AG04450 (cell line): ENCODE measurements at regions not wholly inside any gene's neighbourhood (a gene's known extent, or its start where the extent isn't known, plus 50 kb on each side); places are given as distances from the start of the nearest gene placed in this dataset.

Source experiments
- CTCF ChIA-PET: fragments of 300-600, 350-600 bp; formaldehyde crosslinking; extraction: SDS; loops from one replicate; lab custom pipeline; 2022; ENCODE audit warnings: antibody characterized with exemption, inconsistent platforms; lab: Charles Lee
- POLR2A ChIA-PET: fragments of 350-600 bp; formaldehyde crosslinking; extraction: SDS; loops from one replicate; lab custom pipeline; 2021; ENCODE audit warnings: antibody characterized with exemption, inconsistent platforms; lab: Yijun Ruan, JAX
- DNase-seq: peaks from one replicate; pipeline ENCODE4 v3.0.0-alpha.2; 2011; ENCODE audit warnings: low read depth, low spot score
- H3K27ac ChIP-seq: one replicate; pipeline ENCODE4 v1.5.1; 2012; ENCODE audit warnings: low read depth, low read length, control low read depth
- H3K27me3 ChIP-seq: one replicate; pipeline ENCODE4 v1.6.0; 2012; ENCODE audit warnings: low read length; ENCODE audit not compliant: control insufficient read depth, insufficient read depth
- H3K4me3 ChIP-seq: 2 replicates; pipeline ENCODE4 v1.5.1; 2011; ENCODE audit warnings: mild to moderate bottlenecking, low read depth, low read length, control low read depth
- H3K9me3 ChIP-seq: 2 replicates; pipeline ENCODE4 v1.5.1; 2012; ENCODE audit warnings: low read length; ENCODE audit not compliant: control insufficient read depth, insufficient read depth
- TF ChIP-seq, protein P1 (sequence below): IDR thresholded peaks from 2 replicates; pipeline ENCODE4 v1.5.1; 2011; ENCODE audit warnings: low read depth, low read length, control low read depth, inconsistent platforms

DNA sequence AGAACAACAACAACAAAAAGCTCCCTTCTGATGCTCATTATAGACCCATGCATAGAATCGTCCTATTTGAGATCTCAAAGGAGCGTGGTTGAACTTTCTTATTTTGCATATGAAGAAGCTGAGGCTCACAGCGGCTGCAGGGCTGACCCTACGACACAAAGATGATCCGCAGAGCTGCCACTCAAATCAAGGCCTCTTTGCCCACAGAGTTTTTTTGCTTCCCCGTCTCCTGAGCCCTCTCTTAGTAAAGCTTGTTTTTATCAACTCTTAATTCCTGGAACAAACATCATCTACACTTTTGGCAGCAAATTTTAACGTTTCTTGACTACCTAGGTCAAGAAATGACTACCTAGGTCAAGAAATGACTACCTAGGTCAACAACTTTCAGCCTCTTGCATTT, 73.7 kb downstream of the C16orf95 start:
- Histone ChIP-seq H3K9me3 (no peaks in the 10 kb centered on the region), H3K27ac (no peak overlapping the region), H3K27me3 (peaks cover 28% of the 10 kb centered on the region), H3K4me3 (no peak overlapping the region)
- TF ChIP-seq, protein P1, sequence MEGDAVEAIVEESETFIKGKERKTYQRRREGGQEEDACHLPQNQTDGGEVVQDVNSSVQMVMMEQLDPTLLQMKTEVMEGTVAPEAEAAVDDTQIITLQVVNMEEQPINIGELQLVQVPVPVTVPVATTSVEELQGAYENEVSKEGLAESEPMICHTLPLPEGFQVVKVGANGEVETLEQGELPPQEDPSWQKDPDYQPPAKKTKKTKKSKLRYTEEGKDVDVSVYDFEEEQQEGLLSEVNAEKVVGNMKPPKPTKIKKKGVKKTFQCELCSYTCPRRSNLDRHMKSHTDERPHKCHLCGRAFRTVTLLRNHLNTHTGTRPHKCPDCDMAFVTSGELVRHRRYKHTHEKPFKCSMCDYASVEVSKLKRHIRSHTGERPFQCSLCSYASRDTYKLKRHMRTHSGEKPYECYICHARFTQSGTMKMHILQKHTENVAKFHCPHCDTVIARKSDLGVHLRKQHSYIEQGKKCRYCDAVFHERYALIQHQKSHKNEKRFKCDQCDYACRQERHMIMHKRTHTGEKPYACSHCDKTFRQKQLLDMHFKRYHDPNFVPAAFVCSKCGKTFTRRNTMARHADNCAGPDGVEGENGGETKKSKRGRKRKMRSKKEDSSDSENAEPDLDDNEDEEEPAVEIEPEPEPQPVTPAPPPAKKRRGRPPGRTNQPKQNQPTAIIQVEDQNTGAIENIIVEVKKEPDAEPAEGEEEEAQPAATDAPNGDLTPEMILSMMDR: no peak
- ChIA-PET POLR2A (no interaction called here), CTCF (interaction anchor here (0.6 to 1.5 kb wide), 3 partner anchors 54 to 1512 kb away, joined by 3 read pairs; no protein-coding TSS in a partner anchor)
- DNase-seq: no peak

DNA sequence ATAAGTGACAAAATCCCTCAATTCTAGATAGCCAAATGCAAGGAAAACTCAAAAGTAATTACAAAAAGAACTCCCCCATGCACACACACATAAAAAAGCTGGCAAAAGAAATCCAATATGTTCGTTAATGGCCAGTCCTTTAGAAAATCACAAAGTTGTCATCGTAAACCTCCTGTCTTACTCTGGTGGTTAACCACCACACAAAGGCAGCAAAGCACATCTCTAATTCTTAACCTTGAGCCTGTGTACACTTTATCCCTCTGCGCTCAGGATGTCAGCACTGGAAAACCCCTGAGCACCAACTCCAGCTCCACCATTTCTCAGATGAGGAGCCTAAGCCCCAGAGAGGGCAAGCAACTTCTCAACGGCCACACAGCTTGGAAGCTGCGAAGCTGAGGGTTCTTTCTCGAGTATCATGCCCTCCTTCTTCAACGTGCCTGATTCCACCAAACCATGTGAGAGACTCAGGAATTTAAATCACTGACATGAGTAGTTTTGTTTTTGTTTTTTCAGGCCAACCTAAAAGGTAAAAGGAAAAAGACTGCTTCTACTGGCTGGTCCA, 72.5 kb downstream of the C16orf95 start:
- TF ChIP-seq, protein P1: no peak
- no peak for DNase-seq
- Histone ChIP-seq H3K4me3 (no peak overlapping the region), H3K27me3 (peaks cover 31% of the 10 kb centered on the region), H3K27ac (no peak overlapping the region), H3K9me3 (no peaks in the 10 kb centered on the region)
- POLR2A ChIA-PET: no interaction called here
- CTCF ChIA-PET: interaction anchor here (1.5 kb wide), 1 partner anchor 182 kb away, joined by 3 read pairs; no protein-coding TSS in a partner anchor

DNA sequence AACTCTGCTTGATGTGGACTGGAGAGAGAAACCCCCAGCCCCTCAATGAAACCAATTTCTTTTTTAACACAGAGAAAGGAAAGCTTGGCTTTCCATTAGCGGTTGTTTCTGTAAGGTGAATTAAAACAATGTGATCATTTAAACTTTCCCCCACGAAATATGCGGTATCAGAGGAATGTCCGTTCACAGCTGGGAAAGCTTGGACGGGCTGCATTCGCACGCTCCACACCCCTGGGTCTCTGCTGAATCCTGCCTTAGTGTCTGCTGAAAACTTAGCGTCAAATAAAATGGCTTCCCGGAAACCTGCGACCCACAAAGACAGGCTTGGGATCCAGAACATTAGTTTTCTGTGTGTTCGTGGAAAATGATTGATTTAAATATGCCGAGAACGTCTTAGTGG, 71.7 kb downstream of the C16orf95 start:
- DNase-seq: no peak
- peaks cover 34% of the 10 kb centered on the region for H3K27me3 ChIP-seq
- CTCF ChIA-PET: no interaction called here

DNA sequence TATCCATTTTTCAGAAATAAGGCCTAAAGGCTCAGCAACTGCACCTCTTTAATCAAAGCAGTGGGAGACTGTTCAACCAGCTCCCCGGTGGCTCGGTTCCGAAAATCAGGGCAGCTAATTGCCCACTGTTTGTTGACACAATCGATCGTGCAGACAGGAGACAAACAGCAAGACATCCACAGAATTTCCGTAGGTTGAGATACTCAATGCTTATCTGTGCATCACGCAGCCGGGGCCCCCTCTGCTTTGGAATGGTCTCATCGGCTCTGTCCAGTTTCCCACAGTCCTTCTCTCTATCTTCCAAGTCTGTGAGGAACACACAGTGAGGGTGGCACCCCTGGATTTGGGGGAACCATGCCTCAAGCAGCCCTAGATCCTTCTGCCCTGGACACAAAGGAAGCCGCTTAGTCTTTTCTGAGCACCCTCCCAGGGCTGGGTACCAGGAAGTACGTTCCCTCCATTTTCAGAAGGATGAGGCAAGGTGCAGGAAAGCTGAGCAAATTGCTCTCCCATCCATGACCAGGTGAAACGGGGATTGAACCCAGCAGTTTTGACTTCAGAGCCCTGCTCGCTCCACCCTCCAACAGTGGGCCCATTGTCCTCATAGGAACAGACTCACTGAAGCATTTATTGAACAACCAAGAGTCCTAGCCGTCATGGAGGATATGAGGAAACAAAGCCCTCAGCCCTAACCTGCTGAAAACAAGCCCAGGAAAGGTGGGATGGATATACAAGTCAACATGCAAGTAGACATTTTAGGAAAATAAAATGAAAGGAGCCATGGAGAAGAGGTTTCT, 70.7 kb downstream of the C16orf95 start:
- no peak overlapping the region for H3K27ac ChIP-seq
- no peak for DNase-seq
- CTCF ChIA-PET: no interaction called here
- TF ChIP-seq, protein P1: no peak
- H3K27me3 ChIP-seq: peaks cover 35% of the 10 kb centered on the region
- no peak overlapping the region for H3K4me3 ChIP-seq
- H3K9me3 ChIP-seq: no peaks in the 10 kb centered on the region
- POLR2A ChIA-PET: no interaction called here

More for the DNA sequence above, 71.7 kb downstream of the C16orf95 start:
- TF ChIP-seq, protein P1: no peak
- H3K4me3 ChIP-seq: no peak overlapping the region
- POLR2A ChIA-PET: no interaction called here
- H3K9me3 ChIP-seq: no peaks in the 10 kb centered on the region
- H3K27ac ChIP-seq: no peak overlapping the region

DNA sequence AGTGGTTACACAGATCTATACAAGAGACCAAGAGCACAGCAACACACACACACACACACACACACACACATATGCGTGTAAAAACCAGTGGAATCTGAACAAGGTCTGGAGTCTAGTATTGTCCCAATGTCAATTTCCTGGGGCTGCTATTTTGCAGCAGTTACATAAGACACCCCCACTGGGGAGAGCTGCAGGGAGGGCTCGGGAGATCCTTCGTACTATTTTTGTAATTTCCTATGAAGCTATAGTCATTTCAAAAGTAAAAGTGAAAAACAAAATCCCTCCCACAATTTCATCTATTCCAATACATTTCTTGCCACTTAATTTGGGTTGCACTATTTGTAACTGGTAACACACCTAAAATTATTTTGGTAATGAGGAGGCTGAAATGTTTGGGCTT, 68.5 kb downstream of the C16orf95 start:
- ChIA-PET POLR2A (no interaction called here), CTCF (interaction anchor here (0.9 to 1.6 kb wide), 2 partner anchors 31 to 46 kb away, joined by 3 to 4 read pairs; no protein-coding TSS in a partner anchor)
- Histone ChIP-seq H3K4me3 (no peak overlapping the region), H3K9me3 (no peaks in the 10 kb centered on the region), H3K27me3 (peaks cover 23% of the 10 kb centered on the region), H3K27ac (no peak overlapping the region)
- DNase-seq: no peak
- TF ChIP-seq, protein P1: no peak
